DOHH2 (cell line): ENCODE measurements at regions not wholly inside any gene's neighbourhood (a gene's known extent, or its start where the extent isn't known, plus 50 kb on each side); places are given as distances from the start of the nearest gene placed in this dataset.

Experiments used
- H3F3A ChIP-seq: fragments of 200-600 bp; sonication (generic), shearing (Covaris generic); 2 replicates; pipeline ENCODE4 v1.6.0; 2016; ENCODE audit warnings: antibody characterized with exemption, mild to moderate bottlenecking; ENCODE audit not compliant: control insufficient read depth, insufficient read depth
- H3K27ac ChIP-seq: fragments of 200-600 bp; sonication (generic); 2 replicates; pipeline ENCODE4 v1.5.1; 2014; ENCODE audit warnings: low read depth, mild to moderate bottlenecking, low read length, moderate library complexity
- H3K27me3 ChIP-seq: fragments of 200-600 bp; sonication (generic); 2 replicates; pipeline ENCODE4 v1.6.1; 2014; ENCODE audit warnings: mild to moderate bottlenecking, low read length, mixed read lengths; ENCODE audit not compliant: control insufficient read depth
- H3K36me3 ChIP-seq: fragments of 200-600 bp; sonication (generic); 2 replicates; pipeline ENCODE4 v1.6.1; 2014; ENCODE audit warnings: mild to moderate bottlenecking, low read length, moderate library complexity, mixed read lengths; ENCODE audit not compliant: control insufficient read depth
- H3K4me1 ChIP-seq: fragments of 200-600 bp; sonication (generic); 2 replicates; pipeline ENCODE4 v1.6.1; 2014; ENCODE audit warnings: mild to moderate bottlenecking, low read length, mixed read lengths; ENCODE audit not compliant: control insufficient read depth
- H3K4me2 ChIP-seq: fragments of 200-600 bp; sonication (generic); 2 replicates; pipeline ENCODE4 v1.6.0; 2014; ENCODE audit warnings: mild to moderate bottlenecking, low read length, moderate library complexity
- H3K4me3 ChIP-seq: fragments of 200-600 bp; sonication (generic); 2 replicates; pipeline ENCODE4 v1.5.1; 2014; ENCODE audit warnings: mild to moderate bottlenecking, low read length, mixed read lengths
- H3K79me2 ChIP-seq: fragments of 200-600 bp; sonication (generic); 2 replicates; pipeline ENCODE4 v1.6.1; 2014; ENCODE audit warnings: mild to moderate bottlenecking, low read length, mixed read lengths; ENCODE audit not compliant: control insufficient read depth
- H3K9me2 ChIP-seq: fragments of 200-600 bp; sonication (generic); replicated peaks from 2 replicates; pipeline ENCODE4 v1.6.1; 2014; ENCODE audit warnings: mild to moderate bottlenecking, low read length, mixed read lengths; ENCODE audit not compliant: control insufficient read depth
- H3K9me3 ChIP-seq: fragments of 200-600 bp; sonication (generic); 2 replicates; pipeline ENCODE4 v1.6.1; 2014; ENCODE audit warnings: antibody characterized with exemption, low read length, mixed read lengths; ENCODE audit not compliant: control insufficient read depth, insufficient read depth
- H4K20me1 ChIP-seq: fragments of 200-600 bp; sonication (generic); 2 replicates; pipeline ENCODE4 v1.6.0; 2014; ENCODE audit warnings: low read depth, mild to moderate bottlenecking, antibody characterized with exemption, low read length, moderate library complexity; ENCODE audit not compliant: control insufficient read depth, insufficient read depth
- CTCF ChIP-seq: fragments of 200-600 bp; sonication (generic); IDR thresholded peaks from one replicate; pipeline ENCODE4 v1.5.1; 2014; ENCODE audit warnings: antibody characterized with exemption, mild to moderate bottlenecking, low read depth, low read length; ENCODE audit not compliant: poor library complexity, severe bottlenecking
- EZH2phosphoT487 ChIP-seq: fragments of 200-600 bp; sonication (generic); IDR thresholded peaks from 2 replicates; pipeline ENCODE4 v1.6.1; 2017; ENCODE audit warnings: borderline replicate concordance, mild to moderate bottlenecking, antibody characterized with exemption, low read length, moderate library complexity, mixed read lengths

- Histone ChIP-seq H4K20me1 (no peaks in the 10 kb centered on the region), H3K4me3 (no peak overlapping the region), H3K9me2 (no peaks in the 10 kb centered on the region), H3K27ac (no peak overlapping the region), H3K36me3 (no peaks in the 10 kb centered on the region), H3K79me2 (no peaks in the 10 kb centered on the region), H3K4me1 (no peaks in the 10 kb centered on the region), H3K4me2 (no peak overlapping the region), H3F3A (no peaks in the 10 kb centered on the region), H3K9me3 (no peaks in the 10 kb centered on the region), H3K27me3 (no peaks in the 10 kb centered on the region)
- TF ChIP-seq EZH2phosphoT487, result no peak
- TF ChIP-seq CTCF, result no peak
Observed at GRCh38 chr5:126000507-126000906, 422.7 kb upstream of the GRAMD2B start.

GRCh38 chr5:126002222-126002897 is 420.8 kb upstream of the GRAMD2B start:
- no peaks in the 10 kb centered on the region for H3K79me2 ChIP-seq
- no peaks in the 10 kb centered on the region for H3K9me2 ChIP-seq
- H3K4me1 ChIP-seq, result no peaks in the 10 kb centered on the region
- H3K27me3 ChIP-seq, result no peaks in the 10 kb centered on the region
- no peaks in the 10 kb centered on the region for H3F3A ChIP-seq
- H3K4me2 ChIP-seq, result no peak overlapping the region
- H4K20me1 ChIP-seq, result no peaks in the 10 kb centered on the region
- no peak overlapping the region for H3K27ac ChIP-seq
- no peaks in the 10 kb centered on the region for H3K36me3 ChIP-seq
- no peaks in the 10 kb centered on the region for H3K9me3 ChIP-seq
- H3K4me3 ChIP-seq, result no peak overlapping the region
- TF ChIP-seq CTCF (no peak), EZH2phosphoT487 (no peak)

GRCh38 chr5:126003309-126003708 is 419.9 kb upstream of the GRAMD2B start:
- H3K27ac ChIP-seq, result no peak overlapping the region
- no peaks in the 10 kb centered on the region for H3K27me3 ChIP-seq
- no peaks in the 10 kb centered on the region for H3K9me3 ChIP-seq
- no peak overlapping the region for H3K4me2 ChIP-seq
- no peak for TF ChIP-seq EZH2phosphoT487
- no peak for TF ChIP-seq CTCF
- no peaks in the 10 kb centered on the region for H3F3A ChIP-seq
- H3K4me3 ChIP-seq, result no peak overlapping the region
- H3K4me1 ChIP-seq, result no peaks in the 10 kb centered on the region
- H4K20me1 ChIP-seq, result no peaks in the 10 kb centered on the region
- no peaks in the 10 kb centered on the region for H3K79me2 ChIP-seq
- H3K9me2 ChIP-seq, result no peaks in the 10 kb centered on the region
- H3K36me3 ChIP-seq, result no peaks in the 10 kb centered on the region

- H3K4me1 ChIP-seq, result no peaks in the 10 kb centered on the region
- H3K27ac ChIP-seq, result no peak overlapping the region
Observed at GRCh38 chr5:126004636-126005035, 418.6 kb upstream of the GRAMD2B start.

More at GRCh38 chr5:126004636-126005035, 418.6 kb upstream of the GRAMD2B start:
- Histone ChIP-seq H3K27me3 (no peaks in the 10 kb centered on the region), H3K4me2 (no peak overlapping the region), H3K4me3 (no peak overlapping the region), H3K9me3 (no peaks in the 10 kb centered on the region), H3K36me3 (no peaks in the 10 kb centered on the region), H4K20me1 (no peaks in the 10 kb centered on the region), H3K9me2 (no peaks in the 10 kb centered on the region), H3F3A (no peaks in the 10 kb centered on the region), H3K79me2 (no peaks in the 10 kb centered on the region)
- TF ChIP-seq CTCF (no peak), EZH2phosphoT487 (no peak)
